WTC11 (cell line): ENCODE measurements at regions not wholly inside any gene's neighbourhood (a gene's known extent, or its start where the extent isn't known, plus 50 kb on each side); places are given as distances from the start of the nearest gene placed in this dataset.

Source experiments
- ATAC-seq: fragments of 200-7000 bp; cut with Tn5 transposase; 2 replicates; pipeline ENCODE4 v1.10.0; 2021; ENCODE audit warnings: mild to moderate bottlenecking, moderate library complexity
- CTCF ChIA-PET: fragments of 300-600 bp; sonication (Branson Sonifier 250); formaldehyde crosslinking; loops from one replicate; lab custom pipeline; 2021; ENCODE audit warnings: antibody characterized with exemption; lab: Charles Lee
- POLR2A ChIA-PET: fragments of 350-600 bp; sonication (Branson Sonifier 250); formaldehyde crosslinking; loops from one replicate; lab custom pipeline; 2021; ENCODE audit warnings: antibody characterized with exemption; lab: Charles Lee
- DNase-seq: peaks from one replicate; pipeline ENCODE4 v3.0.0; 2021; ENCODE audit warnings: low spot score
- H3K27ac Mint-ChIP-seq: 2 replicates; pipeline ENCODE4 v1.8.0; 2021; ENCODE audit warnings: mixed read lengths
- H3K27me3 Mint-ChIP-seq: 2 replicates; pipeline ENCODE4 v1.8.0; 2021; ENCODE audit warnings: low read depth, mild to moderate bottlenecking, moderate library complexity, mixed read lengths
- H3K36me3 Mint-ChIP-seq: 2 replicates; pipeline ENCODE4 v1.8.0; 2021; ENCODE audit warnings: mixed read lengths
- H3K4me1 Mint-ChIP-seq: 2 replicates; pipeline ENCODE4 v1.8.0; 2022; ENCODE audit warnings: mixed read lengths
- H3K4me3 Mint-ChIP-seq: 2 replicates; pipeline ENCODE4 v1.8.0; 2021; ENCODE audit warnings: mild to moderate bottlenecking, moderate library complexity, mixed read lengths
- H3K9me3 Mint-ChIP-seq: 2 replicates; pipeline ENCODE4 v1.8.0; 2021; ENCODE audit warnings: mixed read lengths
- ATF6 ChIP-seq: sonication (generic); formaldehyde crosslinking; IDR thresholded peaks from 2 replicates; pipeline ENCODE4 v1.8.1; 2023; ENCODE audit warnings: mild to moderate bottlenecking, missing genetic modification reagents
- CREB1 ChIP-seq: sonication (generic); formaldehyde crosslinking; IDR thresholded peaks from 2 replicates; pipeline ENCODE4 v1.8.0; 2023; ENCODE audit warnings: mild to moderate bottlenecking, missing genetic modification reagents
- E2F5 ChIP-seq: sonication (generic); formaldehyde crosslinking; IDR thresholded peaks from 2 replicates; pipeline ENCODE4 v1.8.1; 2022; ENCODE audit warnings: mild to moderate bottlenecking, moderate library complexity, missing genetic modification reagents
- ELF4 ChIP-seq: sonication (generic); formaldehyde crosslinking; IDR thresholded peaks from 2 replicates; pipeline ENCODE4 v1.8.1; 2022; ENCODE audit warnings: low read depth, mild to moderate bottlenecking, moderate library complexity, missing genetic modification reagents
- EMX1 ChIP-seq: fragments of 250-450 bp; sonication (Bioruptor Pico); IDR thresholded peaks from 2 replicates; pipeline ENCODE4 v1.8.0; 2021; ENCODE audit warnings: mild to moderate bottlenecking
- ETV6 ChIP-seq: sonication (generic); formaldehyde crosslinking; IDR thresholded peaks from 2 replicates; pipeline ENCODE4 v1.8.1; 2022; ENCODE audit warnings: mild to moderate bottlenecking, missing genetic modification reagents
- HMGA2 ChIP-seq: fragments of 250-450 bp; sonication (Bioruptor Pico); IDR thresholded peaks from 2 replicates; pipeline ENCODE4 v1.4.0; 2021; ENCODE audit warnings: mild to moderate bottlenecking, moderate library complexity
- IRF1 ChIP-seq: sonication (generic); formaldehyde crosslinking; IDR thresholded peaks from 2 replicates; pipeline ENCODE4 v1.8.0; 2023; ENCODE audit warnings: missing genetic modification reagents
- KAT7 ChIP-seq: sonication (generic); formaldehyde crosslinking; IDR thresholded peaks from 2 replicates; pipeline ENCODE4 v1.8.1; 2023; ENCODE audit warnings: missing genetic modification reagents, mild to moderate bottlenecking, borderline replicate concordance
- MAX ChIP-seq: sonication (generic); formaldehyde crosslinking; IDR thresholded peaks from 2 replicates; pipeline ENCODE4 v1.8.0; 2022; ENCODE audit warnings: mild to moderate bottlenecking, missing genetic modification reagents
- MLX ChIP-seq: sonication (generic); formaldehyde crosslinking; IDR thresholded peaks from 2 replicates; pipeline ENCODE4 v1.8.1; 2023; ENCODE audit warnings: mild to moderate bottlenecking, missing genetic modification reagents, moderate library complexity
- NFE2L1 ChIP-seq: sonication (generic); formaldehyde crosslinking; IDR thresholded peaks from 2 replicates; pipeline ENCODE4 v1.8.1; 2023; ENCODE audit warnings: missing genetic modification reagents
- NFYB ChIP-seq: sonication (generic); formaldehyde crosslinking; conservative IDR thresholded peaks from 2 replicates; pipeline ENCODE4 v1.8.0; 2022; ENCODE audit warnings: low read depth, missing genetic modification reagents
- NR2C2 ChIP-seq: sonication (generic); formaldehyde crosslinking; IDR thresholded peaks from 2 replicates; pipeline ENCODE4 v1.8.0; 2022; ENCODE audit warnings: mild to moderate bottlenecking, missing genetic modification reagents
- PRRX2 ChIP-seq: fragments of 250-450 bp; sonication (Bioruptor Pico); IDR thresholded peaks from 2 replicates; pipeline ENCODE4 v1.8.0; 2021; ENCODE audit warnings: mild to moderate bottlenecking
- RORB ChIP-seq: fragments of 250-450 bp; sonication (Bioruptor Pico); IDR thresholded peaks from 2 replicates; pipeline ENCODE4 v1.9.0; 2021; ENCODE audit warnings: mild to moderate bottlenecking
- SMAD4 ChIP-seq: sonication (generic); formaldehyde crosslinking; IDR thresholded peaks from 2 replicates; pipeline ENCODE4 v1.8.0; 2022; ENCODE audit warnings: mild to moderate bottlenecking, missing genetic modification reagents
- TEAD4 ChIP-seq: sonication (generic); formaldehyde crosslinking; IDR thresholded peaks from 2 replicates; pipeline ENCODE4 v1.8.0; 2022; ENCODE audit warnings: mild to moderate bottlenecking, missing genetic modification reagents
- TP53 ChIP-seq: sonication (generic); formaldehyde crosslinking; IDR thresholded peaks from 2 replicates; pipeline ENCODE4 v1.8.1; 2023; ENCODE audit warnings: mild to moderate bottlenecking, missing genetic modification reagents
- USF2 ChIP-seq: sonication (generic); formaldehyde crosslinking; IDR thresholded peaks from 2 replicates; pipeline ENCODE4 v1.8.1; 2023; ENCODE audit warnings: mild to moderate bottlenecking, missing genetic modification reagents, moderate library complexity
- ZNF281 ChIP-seq: sonication (generic); formaldehyde crosslinking; IDR thresholded peaks from 2 replicates; pipeline ENCODE4 v1.8.0; 2023; ENCODE audit warnings: mild to moderate bottlenecking, missing genetic modification reagents
- ZNF423 ChIP-seq: fragments of 250-450 bp; sonication (Bioruptor Pico); IDR thresholded peaks from 2 replicates; pipeline ENCODE4 v2.1.2; 2022; ENCODE audit warnings: mild to moderate bottlenecking, moderate library complexity
- ZSCAN18 ChIP-seq: fragments of 250-450 bp; sonication (Bioruptor Pico); IDR thresholded peaks from 2 replicates; pipeline ENCODE4 v2.1.2; 2022; ENCODE audit warnings: mild to moderate bottlenecking, moderate library complexity
- TF ChIP-seq, protein P1 (sequence below): fragments of 250-450 bp; sonication (Bioruptor Pico); IDR thresholded peaks from 2 replicates; pipeline ENCODE4 v1.9.0; 2021; ENCODE audit warnings: mild to moderate bottlenecking
- TF ChIP-seq, protein P2 (sequence below): sonication (generic); formaldehyde crosslinking; IDR thresholded peaks from 2 replicates; pipeline ENCODE4 v1.8.1; 2022; ENCODE audit warnings: low read depth, mild to moderate bottlenecking, moderate library complexity, missing genetic modification reagents, borderline replicate concordance

DNA sequence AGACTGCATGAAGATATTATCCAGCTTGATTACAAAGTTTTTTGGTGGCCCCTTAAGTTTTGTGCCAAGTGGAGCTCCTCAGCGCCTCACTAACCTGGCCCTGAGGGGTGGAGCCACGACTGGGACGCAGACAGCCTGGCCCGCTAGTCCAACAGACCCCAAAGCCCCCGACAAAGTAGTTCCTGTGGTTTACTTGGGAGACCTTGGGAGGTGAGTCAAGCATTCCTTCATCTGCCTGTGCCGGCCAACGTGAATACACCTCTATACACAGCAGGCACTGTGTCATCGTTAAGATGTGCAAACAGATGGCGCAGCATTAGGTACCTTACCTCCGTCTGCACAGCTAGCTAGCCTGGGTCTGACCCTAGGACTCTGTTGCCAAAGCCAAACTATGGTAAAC, 55.0 kb upstream of the LAMA1 start:
- DNase-seq (no peak), ATAC-seq (no peak)
- ChIA-PET CTCF (interaction anchor here (4.3 kb wide), 1 partner anchor 135 kb away, joined by 41 read pairs; no protein-coding TSS in a partner anchor), POLR2A (no interaction called here)
- TF ChIP-seq EMX1 (CRISPR knock-in tag): no peak
- TF ChIP-seq PRRX2: no peak
- TF ChIP-seq MAX: no peak
- no peak for TF ChIP-seq ZNF423 (CRISPR knock-in tag)
- no peak for TF ChIP-seq NR2C2 (CRISPR knock-in tag)
- TF ChIP-seq ELF4 (CRISPR knock-in tag): no peak
- no peak for TF ChIP-seq CREB1 (CRISPR knock-in tag)
- TF ChIP-seq TP53: no peak
- TF ChIP-seq, protein P1, sequence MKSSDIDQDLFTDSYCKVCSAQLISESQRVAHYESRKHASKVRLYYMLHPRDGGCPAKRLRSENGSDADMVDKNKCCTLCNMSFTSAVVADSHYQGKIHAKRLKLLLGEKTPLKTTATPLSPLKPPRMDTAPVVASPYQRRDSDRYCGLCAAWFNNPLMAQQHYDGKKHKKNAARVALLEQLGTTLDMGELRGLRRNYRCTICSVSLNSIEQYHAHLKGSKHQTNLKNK (CRISPR knock-in tag): no peak
- TF ChIP-seq ATF6 (CRISPR knock-in tag): no peak
- TF ChIP-seq, protein P2, sequence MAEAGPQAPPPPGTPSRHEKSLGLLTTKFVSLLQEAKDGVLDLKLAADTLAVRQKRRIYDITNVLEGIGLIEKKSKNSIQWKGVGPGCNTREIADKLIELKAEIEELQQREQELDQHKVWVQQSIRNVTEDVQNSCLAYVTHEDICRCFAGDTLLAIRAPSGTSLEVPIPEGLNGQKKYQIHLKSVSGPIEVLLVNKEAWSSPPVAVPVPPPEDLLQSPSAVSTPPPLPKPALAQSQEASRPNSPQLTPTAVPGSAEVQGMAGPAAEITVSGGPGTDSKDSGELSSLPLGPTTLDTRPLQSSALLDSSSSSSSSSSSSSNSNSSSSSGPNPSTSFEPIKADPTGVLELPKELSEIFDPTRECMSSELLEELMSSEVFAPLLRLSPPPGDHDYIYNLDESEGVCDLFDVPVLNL (CRISPR knock-in tag): no peak
- TF ChIP-seq USF2 (CRISPR knock-in tag): no peak
- TF ChIP-seq TEAD4: no peak
- TF ChIP-seq RORB (CRISPR knock-in tag): no peak
- TF ChIP-seq ETV6 (CRISPR knock-in tag): no peak
- TF ChIP-seq NFE2L1 (CRISPR knock-in tag): no peak
- no peak for TF ChIP-seq E2F5 (CRISPR knock-in tag)
- no peak for TF ChIP-seq MLX (CRISPR knock-in tag)
- TF ChIP-seq HMGA2 (CRISPR knock-in tag): no peak
- Mint-ChIP-seq H3K4me3 (no peak overlapping the region), H3K27ac (no peak overlapping the region), H3K27me3 (no peaks in the 10 kb centered on the region), H3K4me1 (peaks cover 10% of the 10 kb centered on the region), H3K36me3 (no peaks in the 10 kb centered on the region), H3K9me3 (no peaks in the 10 kb centered on the region)

- no peak for ATAC-seq
- Mint-ChIP-seq H3K27me3 (no peaks in the 10 kb centered on the region), H3K4me1 (peaks cover 10% of the 10 kb centered on the region), H3K9me3 (no peaks in the 10 kb centered on the region), H3K27ac (no peak overlapping the region), H3K36me3 (no peaks in the 10 kb centered on the region), H3K4me3 (no peak overlapping the region)
- ChIA-PET CTCF (interaction anchor here (0.9 kb wide), 1 partner anchor 132 kb away, joined by 5 read pairs; no protein-coding TSS in a partner anchor), POLR2A (no interaction called here)
- DNase-seq: no peak
- TF ChIP-seq SMAD4 (CRISPR knock-in tag) (no peak), ZNF423 (CRISPR knock-in tag) (no peak), IRF1 (CRISPR knock-in tag) (no peak), KAT7 (CRISPR knock-in tag) (no peak), TEAD4 (no peak), ZNF281 (CRISPR knock-in tag) (no peak), ZSCAN18 (CRISPR knock-in tag) (no peak), NFYB (CRISPR knock-in tag) (no peak)
Observed at GRCh38 chr18:7170292-7170691, 52.7 kb upstream of the LAMA1 start.
